ENCODE measurements at regions not wholly inside any gene's neighbourhood (a gene's known extent, or its start where the extent isn't known, plus 50 kb on each side); places are given as distances from the start of the nearest gene placed in this dataset.

DNA sequence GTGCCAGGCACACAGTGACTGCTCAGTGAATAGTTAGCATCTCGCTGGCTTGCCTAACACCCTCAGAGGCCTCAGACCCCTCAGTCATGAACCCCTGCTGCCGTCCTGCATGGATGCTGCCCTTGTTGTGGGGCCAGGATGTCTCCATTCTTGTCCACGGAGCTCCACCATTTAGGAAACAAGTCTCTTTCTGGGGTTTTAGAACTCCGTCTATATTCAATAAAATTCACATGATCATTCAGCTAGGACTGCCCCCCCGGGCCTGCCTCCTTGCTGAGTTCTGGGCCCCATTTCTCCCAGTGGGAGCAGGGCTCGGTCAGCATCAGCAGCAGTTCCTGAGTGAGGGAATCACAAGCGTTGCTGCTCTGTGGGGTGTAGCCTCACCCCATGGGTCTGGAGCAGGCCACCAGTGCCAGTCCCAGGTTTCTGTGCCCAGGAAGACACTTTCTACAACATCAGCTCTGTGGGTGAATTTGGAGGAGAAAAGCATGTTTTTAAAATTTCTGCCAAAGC lies 134.1 kb downstream of the RHOU start:
- Histone ChIP-seq H3K9me3 (no peaks in the 10 kb centered on the region), H3K4me1 (peaks cover 0 to 3% (median 0%) of the 10 kb centered on the region in 12 donors), H3K36me3 (no peaks in the 10 kb centered on the region), H3K4me3 (no peak overlapping the region), H3K27me3 (peaks cover 0 to 6% (median 0%) of the 10 kb centered on the region in 9 donors), H3K27ac (no peak overlapping the region)
- no peak for ATAC-seq
- intact Hi-C loops (cut with DNase I), result no loop called here
- WGBS, 4 donors, result 85 to 94% (median 89%) methylated on average over 7 of the region's 7 CpGs
- no peak for DNase-seq
- no peak for TF ChIP-seq POLR2A (IDR thresholded peaks at IDR 0.05)
- TF ChIP-seq CTCF (IDR thresholded peaks at IDR 0.05), result no peak

DNA sequence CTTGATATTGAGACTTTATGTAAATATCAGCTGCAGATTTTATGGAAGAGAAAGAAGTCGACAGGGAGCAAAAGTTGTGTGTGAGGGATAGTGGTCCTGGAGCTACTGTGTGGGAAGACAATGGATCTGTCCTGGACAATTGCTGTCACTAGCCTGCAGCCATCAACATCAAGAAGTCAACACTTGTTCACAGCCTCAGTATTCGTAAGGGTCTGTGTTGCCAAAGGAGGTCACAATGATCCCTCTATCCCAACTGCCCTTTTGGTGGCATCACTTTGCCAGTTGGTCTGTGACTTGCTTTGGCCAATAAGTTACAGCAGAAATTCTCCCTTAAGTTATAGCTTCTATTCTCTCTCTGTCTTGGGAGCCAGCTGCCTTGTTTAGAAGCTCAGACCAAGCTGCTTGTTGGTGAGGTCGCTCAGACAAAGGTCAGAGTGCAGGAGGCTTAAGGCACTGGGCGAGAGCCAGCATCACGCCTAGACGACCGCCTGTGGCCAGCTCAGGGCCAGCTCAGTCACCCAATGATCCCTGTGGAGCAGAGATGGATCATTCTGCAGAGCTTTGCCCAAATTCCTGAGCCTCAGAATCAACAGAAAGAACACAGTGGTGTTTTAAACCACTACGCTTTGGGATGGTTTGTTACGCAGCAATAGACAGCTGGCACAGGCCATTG lies 134.9 kb downstream of the RHOU start:
- intact Hi-C loops (cut with DNase I), result no loop called here
- 89 to 93% (median 91%) methylated on average over 9 of the region's 9 CpGs for WGBS, 4 donors
- Histone ChIP-seq H3K4me3 (no peak overlapping the region), H3K27me3 (peaks cover 0 to 6% (median 0%) of the 10 kb centered on the region in 9 donors), H3K36me3 (no peaks in the 10 kb centered on the region), H3K27ac (no peak overlapping the region), H3K4me1 (peaks cover 0 to 3% (median 0%) of the 10 kb centered on the region in 12 donors), H3K9me3 (no peaks in the 10 kb centered on the region)
- DNase-seq (no peak), ATAC-seq (no peak)
- TF ChIP-seq CTCF (IDR thresholded peaks at IDR 0.05), result no peak
- no peak for TF ChIP-seq POLR2A (IDR thresholded peaks at IDR 0.05)

- TF ChIP-seq CTCF (IDR thresholded peaks at IDR 0.05) (no peak), POLR2A (IDR thresholded peaks at IDR 0.05) (no peak)
- no peak for DNase-seq
- no peak for ATAC-seq
- Histone ChIP-seq H3K9me3 (no peaks in the 10 kb centered on the region), H3K4me1 (peaks cover 0 to 2% (median 0%) of the 10 kb centered on the region in 12 donors), H3K27ac (peak overlapping the region in 1 of 12 donors; percentile 23), H3K36me3 (no peaks in the 10 kb centered on the region), H3K4me3 (no peak overlapping the region), H3K27me3 (peaks cover 0 to 6% (median 0%) of the 10 kb centered on the region in 9 donors)
- intact Hi-C loops (cut with DNase I), result no loop called here
- 72 to 81% (median 77%) methylated on average over 8 of the region's 8 CpGs for WGBS, 4 donors
Observed at GRCh38 chr1:228871314-228872061, 136.2 kb downstream of the RHOU start.

- WGBS, 4 donors, result 76 to 93% (median 78%) methylated on average over 7 of the region's 7 CpGs
- H3K36me3 ChIP-seq, result no peaks in the 10 kb centered on the region
- DNase-seq (no peak), ATAC-seq (no peak)
- H3K27ac ChIP-seq, result peak overlapping the region in 1 of 12 donors; percentile 23
- TF ChIP-seq POLR2A (IDR thresholded peaks at IDR 0.05), result no peak
- TF ChIP-seq CTCF (IDR thresholded peaks at IDR 0.05), result no peak
- H3K27me3 ChIP-seq, result peaks cover 0 to 6% (median 0%) of the 10 kb centered on the region in 9 donors
- no peak overlapping the region for H3K4me3 ChIP-seq
- intact Hi-C loops (cut with DNase I), result no loop called here
- no peaks in the 10 kb centered on the region for H3K4me1 ChIP-seq
- no peaks in the 10 kb centered on the region for H3K9me3 ChIP-seq
Observed at GRCh38 chr1:228872080-228872479, 136.8 kb downstream of the RHOU start.
